GM10248 (cell line): ENCODE measurements at regions not wholly inside any gene's neighbourhood (a gene's known extent, or its start where the extent isn't known, plus 50 kb on each side); places are given as distances from the start of the nearest gene placed in this dataset.

ENCODE experiments used
- CTCF ChIA-PET: fragments of 300-600 bp; sonication (Branson Sonifier 250); formaldehyde crosslinking; extraction: SDS; loops from one replicate; lab custom pipeline; 2021; ENCODE audit warnings: antibody characterized with exemption; lab: Yijun Ruan, JAX
- POLR2A ChIA-PET: fragments of 350-650 bp; sonication (Branson Sonifier 250); formaldehyde crosslinking; extraction: SDS; loops from one replicate; lab custom pipeline; 2020; ENCODE audit warnings: antibody characterized with exemption; lab: Yijun Ruan, JAX
- DNase-seq: peaks from one replicate; pipeline ENCODE4 v3.0.0; 2012; ENCODE audit errors: extremely low spot score
- CTCF ChIP-seq: IDR thresholded peaks from 2 replicates; pipeline ENCODE4 v1.5.1; 2012; ENCODE audit warnings: mild to moderate bottlenecking, low read depth; ENCODE audit errors: extremely low read depth, missing control alignments, control extremely low read depth

DNA sequence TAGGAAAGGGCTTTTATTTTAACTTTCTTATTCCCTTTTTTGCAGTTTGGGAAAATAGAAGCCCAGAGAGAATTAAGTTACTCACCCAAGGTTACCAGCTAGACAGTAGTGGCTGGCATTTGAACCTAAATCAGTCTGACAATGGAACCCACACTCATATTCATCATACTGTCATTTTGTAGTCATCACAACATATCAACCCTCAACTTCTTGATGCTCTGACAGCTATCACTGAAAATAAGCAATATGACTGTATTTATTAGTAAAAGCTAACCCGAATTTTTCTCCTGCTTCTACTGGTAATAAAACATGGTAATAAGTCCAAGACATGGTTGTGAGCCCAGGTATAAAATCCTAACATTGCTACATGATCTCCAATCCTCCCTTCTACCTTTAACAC, 585.8 kb upstream of the UBE2E2 start:
- no peak for TF ChIP-seq CTCF
- ChIA-PET POLR2A (no interaction called here), CTCF (interaction anchor here (1.6 kb wide), 1 partner anchor 29 kb away, joined by 3 read pairs; no protein-coding TSS in a partner anchor)
- DNase-seq = no peak

DNA sequence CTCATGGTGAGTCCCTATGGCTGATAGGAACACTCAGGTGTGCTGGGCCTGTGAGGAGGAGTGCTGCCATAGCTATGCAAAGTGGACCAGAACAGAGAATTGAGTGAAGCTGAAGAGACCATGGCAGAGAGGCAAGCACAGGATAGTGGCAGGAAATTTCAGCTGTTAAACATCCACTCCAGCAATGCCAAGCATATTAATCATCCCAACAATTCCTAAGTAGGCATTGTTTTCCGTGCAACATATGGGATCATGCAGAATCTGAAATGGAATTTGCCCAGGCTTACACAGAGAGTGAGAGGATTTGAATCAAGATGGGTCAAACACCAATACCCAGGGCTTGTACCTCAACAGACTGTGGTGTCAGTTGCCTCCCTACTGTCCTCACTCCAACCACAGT, 582.6 kb upstream of the UBE2E2 start:
- CTCF ChIA-PET = interaction anchor here (1.2 to 1.5 kb wide), 2 partner anchors 14 to 56 kb away, joined by 3 to 4 read pairs; no protein-coding TSS in a partner anchor
- no peak for TF ChIP-seq CTCF
- POLR2A ChIA-PET = no interaction called here
- DNase-seq = no peak

DNA sequence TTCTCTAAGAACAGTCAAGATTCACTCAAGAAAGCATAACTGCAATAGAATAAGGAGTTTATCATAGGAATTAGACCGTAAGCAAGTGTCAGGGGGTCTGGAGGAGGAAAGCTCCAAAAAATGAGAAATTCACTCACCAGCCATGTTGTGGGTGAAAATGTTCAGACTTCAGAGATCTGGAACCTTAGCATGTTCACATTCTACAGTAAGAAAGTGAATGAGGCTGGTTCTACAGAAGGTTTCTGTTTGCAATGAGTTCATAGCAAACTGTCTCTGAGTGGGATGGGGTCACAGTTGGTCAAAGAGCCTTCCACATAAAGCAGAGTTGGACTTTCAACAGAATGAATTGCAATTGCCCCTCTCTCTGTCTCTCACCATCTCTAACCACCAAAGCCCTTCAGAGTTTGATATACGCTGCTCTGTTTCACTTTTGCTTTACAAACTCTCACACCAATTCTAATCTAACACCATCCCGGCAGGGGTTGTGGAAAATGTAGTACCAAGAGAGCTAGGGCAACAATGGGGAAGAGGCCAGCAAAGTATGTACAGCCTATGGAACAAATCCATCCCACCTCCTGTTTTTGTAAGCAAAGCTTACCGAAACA, 581.8 kb upstream of the UBE2E2 start:
- CTCF ChIA-PET = interaction anchor here (1.2 to 2.2 kb wide), 4 partner anchors 9 to 57 kb away, joined by 3 to 4 read pairs (median 4); no protein-coding TSS in a partner anchor

GRCh38 chr3:22627993-22628499, 575.1 kb upstream of the UBE2E2 start:
- DNase-seq = no peak
- POLR2A ChIA-PET = no interaction called here
- TF ChIP-seq CTCF = no peak
- CTCF ChIA-PET = no interaction called here

More for the DNA sequence above, 581.8 kb upstream of the UBE2E2 start:
- TF ChIP-seq CTCF = no peak
- DNase-seq = no peak
- POLR2A ChIA-PET = no interaction called here

GRCh38 chr3:22632536-22632935, 570.6 kb upstream of the UBE2E2 start:
- CTCF ChIA-PET = interaction anchor here (4.8 kb wide), 1 partner anchor 11 kb away, joined by 22 read pairs; no protein-coding TSS in a partner anchor
- no peak for DNase-seq
- POLR2A ChIA-PET = no interaction called here
- TF ChIP-seq CTCF = no peak

DNA sequence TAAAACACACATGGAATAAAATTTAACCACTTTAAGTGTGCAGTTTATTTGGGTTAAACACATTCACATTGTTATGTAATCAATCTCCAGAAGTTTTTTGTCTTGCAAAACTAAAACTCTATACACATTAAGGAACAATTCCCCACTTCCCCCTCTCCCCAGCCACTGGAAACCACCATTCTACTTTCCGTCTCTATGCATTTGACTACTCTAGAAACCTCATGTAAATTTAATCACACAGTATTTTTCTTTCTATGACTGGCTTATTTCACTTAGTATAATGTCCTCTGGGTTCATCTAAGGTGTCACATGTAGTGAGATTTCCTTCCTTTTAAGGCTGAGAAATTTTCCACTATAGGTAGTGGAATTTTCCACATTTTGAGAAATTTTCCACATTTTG, 568.7 kb upstream of the UBE2E2 start:
- no peak for TF ChIP-seq CTCF
- DNase-seq = no peak
- POLR2A ChIA-PET = no interaction called here
- CTCF ChIA-PET = interaction anchor here (0.7 to 4.8 kb wide), 2 partner anchors 9 to 70 kb away, joined by 3 to 22 read pairs; no protein-coding TSS in a partner anchor
